HG03469 (cell line): ENCODE measurements at regions not wholly inside any gene's neighbourhood (a gene's known extent, or its start where the extent isn't known, plus 50 kb on each side); places are given as distances from the start of the nearest gene placed in this dataset.

ENCODE experiments used
- ATAC-seq: cut with Tn5 transposase; IDR thresholded peaks from one replicate; pipeline ENCODE4 v1.9.1; 2021; ENCODE audit warnings: mild to moderate bottlenecking, moderate library complexity, moderate number of reproducible peaks; ENCODE audit not compliant: unreplicated experiment

DNA sequence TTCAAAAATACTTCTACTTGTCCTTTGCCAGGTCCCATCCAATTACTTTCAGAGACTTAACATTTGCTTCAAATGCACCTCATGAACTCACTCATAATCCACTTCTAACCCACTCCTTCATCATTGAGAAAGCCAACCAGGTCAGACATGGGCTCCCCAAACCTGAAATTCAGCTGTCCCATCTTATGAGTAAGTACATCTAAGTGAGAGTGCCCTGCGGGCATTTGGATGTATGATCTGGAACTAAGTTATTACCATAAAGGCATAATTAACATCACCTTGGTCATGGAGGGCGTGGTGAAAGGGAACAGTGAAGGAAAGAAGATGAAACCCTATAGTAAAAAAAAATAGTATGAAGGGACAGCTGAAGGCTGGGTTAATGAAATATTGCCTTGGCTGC is 896.8 kb downstream of the C6orf118 start:
- no peak for ATAC-seq

GRCh38 chr6:164410017-164410416 is 899.4 kb downstream of the C6orf118 start:
- ATAC-seq: no peak

GRCh38 chr6:164409309-164410009 is 899.9 kb downstream of the C6orf118 start:
- no peak for ATAC-seq

- no peak for ATAC-seq
These were observed 900.5 kb downstream of the C6orf118 start for GRCh38 chr6:164408868-164409267.

DNA sequence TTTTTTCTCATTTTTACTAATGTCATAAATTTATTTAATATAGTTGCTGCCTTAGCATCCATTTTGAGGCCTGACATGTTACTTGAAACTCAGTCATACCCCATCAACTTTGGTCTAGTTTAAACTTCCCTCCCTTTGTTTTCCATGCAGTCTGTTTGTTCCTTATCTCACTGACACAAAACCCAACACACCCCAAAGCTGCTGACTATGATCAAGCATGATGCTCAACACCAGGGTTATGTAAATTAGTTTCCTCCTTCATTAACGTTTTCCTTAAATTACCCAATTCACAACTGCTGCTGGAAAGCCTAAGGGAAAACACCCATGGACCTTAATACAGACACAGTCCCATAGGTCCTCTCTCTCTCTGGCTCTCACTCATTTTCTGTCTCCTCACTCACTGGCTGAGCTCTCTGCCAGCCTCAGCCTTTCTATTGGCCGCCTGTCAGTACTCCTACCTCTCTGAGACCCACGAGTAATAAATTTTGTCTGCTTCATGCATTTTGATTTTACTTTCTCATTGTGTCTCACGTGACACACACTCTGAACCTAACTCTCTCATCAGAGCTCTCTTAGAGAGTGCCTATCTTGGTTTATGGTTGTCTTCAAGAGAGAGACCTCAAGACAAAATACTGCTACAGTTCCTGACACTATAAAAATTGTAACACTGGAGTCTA is 904.5 kb downstream of the C6orf118 start:
- ATAC-seq: no peak

DNA sequence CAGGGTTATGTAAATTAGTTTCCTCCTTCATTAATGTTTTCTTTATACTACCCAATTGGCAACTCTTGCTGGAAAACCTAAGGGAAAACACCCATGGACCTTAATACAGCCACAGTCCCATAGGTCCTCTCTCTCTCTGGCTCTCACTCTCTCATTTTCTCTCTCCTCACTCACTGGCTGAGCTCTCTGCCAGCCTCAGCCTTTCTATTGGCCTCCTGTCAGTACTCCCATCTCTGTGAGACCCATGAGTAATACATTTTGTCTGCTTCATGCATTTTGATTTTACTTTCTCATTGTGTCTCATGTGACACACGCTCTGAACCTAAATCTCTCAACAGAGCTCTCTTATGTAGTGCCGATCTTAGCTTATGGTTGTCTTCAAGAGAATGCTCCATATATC is 907.5 kb downstream of the C6orf118 start:
- no peak for ATAC-seq

GRCh38 chr6:164398647-164399046 is 910.8 kb downstream of the C6orf118 start:
- ATAC-seq: no peak

GRCh38 chr6:164396071-164397047 is 913.0 kb downstream of the C6orf118 start:
- no peak for ATAC-seq

- ATAC-seq: no peak
These were observed 929.6 kb downstream of the C6orf118 start for GRCh38 chr6:164379795-164380194.

GRCh38 chr6:164378330-164378729 is 931.1 kb downstream of the C6orf118 start:
- no peak for ATAC-seq

GRCh38 chr6:164377348-164377918 is 932.0 kb downstream of the C6orf118 start:
- ATAC-seq: no peak

DNA sequence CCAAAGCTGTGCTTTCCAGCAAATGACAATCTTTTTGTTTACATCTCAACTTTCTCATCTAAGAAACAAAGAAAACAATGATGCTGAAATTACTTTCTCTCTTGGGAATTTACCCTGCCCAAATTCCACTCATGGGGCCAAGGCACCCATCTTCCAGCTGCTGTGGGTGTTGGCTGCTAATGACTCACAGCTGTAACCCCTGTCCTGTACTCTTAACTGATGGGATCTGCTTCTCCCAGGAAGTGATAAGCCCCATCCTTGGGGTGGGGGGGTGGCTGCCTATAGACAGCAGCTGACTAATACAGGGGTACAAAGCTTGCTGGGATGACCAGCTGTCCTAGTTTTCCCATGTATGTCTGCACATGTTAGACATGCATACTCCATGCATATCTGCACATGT is 938.6 kb downstream of the C6orf118 start:
- no peak for ATAC-seq

GRCh38 chr6:164359441-164359840 is 944.9 kb downstream of the QKI start:
- ATAC-seq: no peak

DNA sequence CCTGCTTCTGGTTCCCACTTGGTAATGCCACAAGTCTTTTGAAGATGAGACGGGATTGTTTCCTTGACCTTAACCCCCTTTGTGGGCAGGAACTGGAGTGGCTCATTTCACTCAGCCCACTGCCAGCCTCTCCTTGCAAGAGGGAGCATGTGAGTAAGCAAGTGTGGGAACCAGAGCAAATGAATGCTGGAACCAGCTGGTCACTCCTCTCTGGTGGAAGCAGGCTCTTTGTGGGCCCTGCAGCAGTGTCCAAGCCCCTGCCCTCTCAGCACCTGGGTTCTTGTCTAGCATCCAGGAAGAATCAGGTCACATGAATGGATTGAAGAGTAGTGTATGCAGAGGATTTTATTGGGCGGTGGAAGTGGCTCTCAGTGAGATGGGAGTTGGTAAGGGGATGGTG is 944.5 kb downstream of the QKI start:
- no peak for ATAC-seq

GRCh38 chr6:164356814-164357213 is 942.3 kb downstream of the QKI start:
- ATAC-seq: no peak

DNA sequence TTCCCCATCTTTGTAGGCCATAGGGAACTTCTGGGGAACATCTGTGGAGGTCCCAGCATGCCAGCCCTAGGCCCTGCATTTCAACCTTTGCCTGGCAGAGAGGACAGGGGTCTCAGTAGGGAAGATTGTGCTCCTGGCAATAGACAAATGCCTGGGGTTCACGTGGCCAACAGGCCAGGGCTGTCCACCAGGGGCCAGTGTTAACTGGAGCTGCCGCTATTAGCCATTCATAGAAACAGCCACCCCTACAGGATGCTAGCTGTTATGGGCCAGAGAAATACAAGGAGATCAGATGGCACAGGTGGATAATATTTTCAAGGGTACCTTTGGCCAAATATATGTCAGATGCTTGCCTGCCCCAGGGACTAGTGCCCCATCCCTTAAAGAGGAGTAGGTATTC is 932.9 kb downstream of the QKI start:
- ATAC-seq: no peak

DNA sequence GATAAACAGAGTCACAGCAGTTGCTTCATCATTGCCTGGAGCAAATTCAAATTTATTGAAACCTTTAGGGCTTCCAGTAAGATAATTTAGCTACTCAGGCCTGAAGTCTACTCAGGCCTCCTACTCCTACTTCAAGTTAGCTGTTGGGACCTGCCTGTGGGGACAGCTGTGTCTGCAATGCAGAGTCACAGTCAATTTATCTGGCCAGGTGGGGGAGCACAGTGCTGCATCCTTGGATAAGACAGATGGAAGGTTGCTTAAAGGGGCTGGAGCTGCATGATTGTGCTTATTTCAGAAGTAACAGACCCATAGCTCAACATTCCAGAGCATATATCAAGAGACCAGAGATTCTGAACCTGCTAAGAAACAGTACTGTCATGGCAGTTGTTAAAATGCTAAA is 932.1 kb downstream of the QKI start:
- ATAC-seq: no peak

- ATAC-seq: no peak
These were observed 931.4 kb downstream of the QKI start for GRCh38 chr6:164345806-164346496.

DNA sequence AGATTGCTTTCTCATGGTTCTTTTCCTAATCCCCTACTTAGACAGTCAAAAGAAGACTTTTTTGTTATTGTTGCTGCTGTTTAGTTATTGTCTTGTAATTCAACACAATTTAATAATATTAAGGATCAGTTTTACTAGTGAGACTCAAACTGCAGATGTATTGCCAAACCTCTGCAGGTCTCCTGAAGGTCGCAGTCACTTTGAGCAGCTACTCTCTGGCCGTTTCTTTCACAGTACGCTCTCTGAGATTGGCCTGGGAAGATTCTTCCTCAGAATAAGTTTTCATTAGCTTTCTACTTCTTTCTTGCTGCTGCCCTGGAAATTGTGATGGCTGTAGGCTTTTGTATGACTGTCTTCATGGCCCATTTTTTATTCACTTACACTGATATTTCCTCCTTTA is 930.8 kb downstream of the QKI start:
- no peak for ATAC-seq

GRCh38 chr6:164344801-164345291 is 930.3 kb downstream of the QKI start:
- no peak for ATAC-seq
